A673 (cell line): ENCODE measurements at regions not wholly inside any gene's neighbourhood (a gene's known extent, or its start where the extent isn't known, plus 50 kb on each side); places are given as distances from the start of the nearest gene placed in this dataset.

Experiments
- BruUV-seq: library from RNA; stranded (reverse); fragments of 400-500 nt; replicated peaks from 2 replicates; lab custom pipeline; 2021; lab: Mats Ljungman, UMichigan
- CTCF ChIA-PET: fragments of 300-600 bp; sonication (Branson Sonifier 250); formaldehyde crosslinking; loops from one replicate; lab custom pipeline; 2022; ENCODE audit warnings: antibody characterized with exemption; lab: Charles Lee
- POLR2A ChIA-PET: fragments of 300-600 bp; sonication (Branson Sonifier 250); formaldehyde crosslinking; loops from one replicate; lab custom pipeline; 2022; ENCODE audit warnings: antibody characterized with exemption; ENCODE audit not compliant: low non-redundant PET; lab: Charles Lee
- DNase-seq: peaks from one replicate; pipeline ENCODE4 v3.0.0-alpha.2; 2015; ENCODE audit warnings: low spot score
- H3K27ac ChIP-seq: fragments of 200-600 bp; sonication (generic); 2 replicates; pipeline ENCODE4 v1.5.1; 2016; ENCODE audit warnings: mixed run types, low read depth, mild to moderate bottlenecking, mixed read lengths, antibody characterized with exemption, low read length; ENCODE audit not compliant: poor library complexity, severe bottlenecking
- H3K27me3 ChIP-seq: fragments of 200-600 bp; sonication (generic); replicated peaks from 2 replicates; pipeline ENCODE4 v1.6.1; 2017; ENCODE audit warnings: mixed run types, low read depth, mild to moderate bottlenecking, mixed read lengths, antibody characterized with exemption, low read length; ENCODE audit not compliant: insufficient read depth, poor library complexity
- H3K36me3 ChIP-seq: fragments of 200-600 bp; sonication (generic); 2 replicates; pipeline ENCODE4 v1.6.1; 2016; ENCODE audit warnings: mixed run types, mild to moderate bottlenecking, mixed read lengths, antibody characterized with exemption, low read length; ENCODE audit not compliant: insufficient read depth, poor library complexity, severe bottlenecking
- H3K4me1 ChIP-seq: fragments of 200-600 bp; sonication (generic); 2 replicates; pipeline ENCODE4 v1.6.1; 2017; ENCODE audit warnings: mixed run types, mild to moderate bottlenecking, mixed read lengths, antibody characterized with exemption, low read length; ENCODE audit not compliant: insufficient read depth, poor library complexity, severe bottlenecking
- H3K4me3 ChIP-seq: fragments of 200-600 bp; sonication (generic); 2 replicates; pipeline ENCODE4 v1.5.1; 2016; ENCODE audit warnings: low read depth, mixed run types, mild to moderate bottlenecking, mixed read lengths, low read length; ENCODE audit not compliant: poor library complexity, severe bottlenecking
- H3K9me3 ChIP-seq: fragments of 200-600 bp; sonication (generic); 2 replicates; pipeline ENCODE4 v1.6.1; 2016; ENCODE audit warnings: mixed run types, low read depth, mild to moderate bottlenecking, mixed read lengths, antibody characterized with exemption, low read length; ENCODE audit not compliant: poor library complexity, severe bottlenecking
- EZH2 ChIP-seq: fragments of 200-600 bp; sonication (generic); IDR thresholded peaks from 2 replicates; pipeline ENCODE4 v1.6.1; 2017; ENCODE audit warnings: borderline replicate concordance, low read depth, mild to moderate bottlenecking, mixed read lengths, antibody characterized with exemption, low read length; ENCODE audit not compliant: poor library complexity, severe bottlenecking
- intact Hi-C: fragments of 100-400 bp; cut with micrococcal nuclease; formaldehyde crosslinking; loops from one replicate; pipeline ENCODE4 v1.10.0; 2022; ENCODE audit not compliant: unreplicated experiment
- TF ChIP-seq, protein P1 (sequence below): fragments of 300-800, 200-600 bp; sonication (generic); conservative IDR thresholded peaks from 2 replicates; pipeline ENCODE4 v1.5.1; 2017; ENCODE audit warnings: low read depth, mild to moderate bottlenecking, antibody characterized with exemption, low read length, moderate library complexity, mixed read lengths

DNA sequence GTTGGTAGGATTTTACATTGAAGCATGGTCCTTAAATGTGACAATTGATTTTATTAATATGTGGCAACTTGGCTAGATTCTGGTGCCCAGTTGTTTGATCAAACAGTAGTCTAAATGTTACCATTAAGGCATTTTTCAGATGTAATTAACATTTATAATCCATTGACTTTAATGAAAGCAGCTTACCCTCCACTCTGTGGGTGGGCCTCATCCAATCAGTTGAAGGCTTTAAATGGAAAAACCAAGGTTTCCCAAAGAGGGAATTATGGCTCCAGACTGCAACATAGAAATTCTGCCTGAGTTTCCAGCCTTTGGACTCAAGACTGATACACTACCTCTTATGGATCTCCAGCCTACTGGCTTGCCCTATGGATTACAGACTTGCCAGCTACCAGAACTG, 1153.2 kb downstream of the BCL11B start:
- Histone ChIP-seq H3K36me3 (no peaks in the 10 kb centered on the region), H3K4me1 (no peaks in the 10 kb centered on the region), H3K27ac (no peak overlapping the region), H3K9me3 (no peaks in the 10 kb centered on the region), H3K27me3 (no peaks in the 10 kb centered on the region), H3K4me3 (no peak overlapping the region)
- BruUV-seq, result no TSS peak
- ChIA-PET POLR2A (no interaction called here), CTCF (no interaction called here)
- intact Hi-C loops, result no loop called here
- no peak for TF ChIP-seq EZH2
- DNase-seq, result no peak

DNA sequence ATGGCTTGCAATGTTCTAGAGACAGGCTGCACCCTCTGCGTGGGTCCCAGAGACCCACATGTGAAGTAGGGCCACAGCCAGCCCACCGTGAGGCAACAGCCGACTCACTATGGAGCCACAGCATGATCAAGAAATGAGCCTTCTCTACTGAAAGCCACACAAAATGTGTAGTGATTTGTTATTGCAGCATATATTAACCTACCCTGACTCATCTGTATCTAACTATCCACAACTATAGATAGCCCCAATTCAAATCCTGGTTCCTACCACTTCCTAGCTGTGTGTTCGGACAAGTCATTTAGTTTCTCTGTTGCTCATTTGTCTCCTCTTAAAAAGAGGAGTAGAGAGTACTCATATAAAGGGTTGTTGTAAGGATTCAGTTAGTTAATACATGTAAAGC, 1152.3 kb downstream of the BCL11B start:
- no peaks in the 10 kb centered on the region for H3K27me3 ChIP-seq
- ChIA-PET POLR2A (no interaction called here), CTCF (no interaction called here)
- TF ChIP-seq EZH2, result no peak
- TF ChIP-seq, protein P1, sequence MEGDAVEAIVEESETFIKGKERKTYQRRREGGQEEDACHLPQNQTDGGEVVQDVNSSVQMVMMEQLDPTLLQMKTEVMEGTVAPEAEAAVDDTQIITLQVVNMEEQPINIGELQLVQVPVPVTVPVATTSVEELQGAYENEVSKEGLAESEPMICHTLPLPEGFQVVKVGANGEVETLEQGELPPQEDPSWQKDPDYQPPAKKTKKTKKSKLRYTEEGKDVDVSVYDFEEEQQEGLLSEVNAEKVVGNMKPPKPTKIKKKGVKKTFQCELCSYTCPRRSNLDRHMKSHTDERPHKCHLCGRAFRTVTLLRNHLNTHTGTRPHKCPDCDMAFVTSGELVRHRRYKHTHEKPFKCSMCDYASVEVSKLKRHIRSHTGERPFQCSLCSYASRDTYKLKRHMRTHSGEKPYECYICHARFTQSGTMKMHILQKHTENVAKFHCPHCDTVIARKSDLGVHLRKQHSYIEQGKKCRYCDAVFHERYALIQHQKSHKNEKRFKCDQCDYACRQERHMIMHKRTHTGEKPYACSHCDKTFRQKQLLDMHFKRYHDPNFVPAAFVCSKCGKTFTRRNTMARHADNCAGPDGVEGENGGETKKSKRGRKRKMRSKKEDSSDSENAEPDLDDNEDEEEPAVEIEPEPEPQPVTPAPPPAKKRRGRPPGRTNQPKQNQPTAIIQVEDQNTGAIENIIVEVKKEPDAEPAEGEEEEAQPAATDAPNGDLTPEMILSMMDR, result no peak
- H3K9me3 ChIP-seq, result no peaks in the 10 kb centered on the region
- intact Hi-C loops, result no loop called here
- no TSS peak for BruUV-seq
- no peak for DNase-seq
- H3K36me3 ChIP-seq, result no peaks in the 10 kb centered on the region
- no peaks in the 10 kb centered on the region for H3K4me1 ChIP-seq
- H3K27ac ChIP-seq, result no peak overlapping the region
- H3K4me3 ChIP-seq, result no peak overlapping the region

DNA sequence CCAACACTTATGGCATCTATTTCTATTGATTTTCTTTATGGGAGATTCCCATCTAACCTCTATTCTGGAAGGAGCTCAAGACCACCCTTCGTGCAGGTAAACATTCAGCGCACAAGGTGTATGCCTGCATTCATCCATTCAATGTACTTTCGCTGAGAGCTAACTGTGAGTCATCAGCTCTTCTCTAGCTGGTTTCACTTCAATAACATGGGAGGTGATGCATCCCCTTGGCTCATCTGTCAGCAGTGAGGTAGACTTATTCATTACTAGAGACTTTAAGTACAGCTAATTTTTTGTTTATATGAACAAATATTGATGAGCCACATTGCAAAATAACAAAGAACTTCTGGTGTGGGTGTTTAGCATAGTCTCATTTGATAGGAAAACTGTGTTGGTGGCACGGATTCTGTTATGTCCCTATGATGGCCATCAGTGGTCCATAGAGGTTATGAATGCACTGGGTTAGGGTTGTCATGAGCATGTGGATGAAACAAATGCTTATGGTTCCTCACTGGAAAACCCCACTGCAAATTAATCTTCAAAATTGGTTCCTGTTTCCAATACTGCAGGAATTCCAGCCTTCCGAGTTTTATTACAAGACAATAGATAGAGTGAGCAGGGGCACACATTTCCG, 1151.0 kb downstream of the BCL11B start:
- no peaks in the 10 kb centered on the region for H3K27me3 ChIP-seq
- no peaks in the 10 kb centered on the region for H3K9me3 ChIP-seq
- DNase-seq, result no peak
- intact Hi-C loops, result no loop called here
- no peak overlapping the region for H3K27ac ChIP-seq
- CTCF ChIA-PET, result no interaction called here
- no peak overlapping the region for H3K4me3 ChIP-seq
- H3K36me3 ChIP-seq, result no peaks in the 10 kb centered on the region
- H3K4me1 ChIP-seq, result no peaks in the 10 kb centered on the region
- TF ChIP-seq, protein P1, result no peak
- TF ChIP-seq EZH2, result no peak
- no TSS peak for BruUV-seq
- POLR2A ChIA-PET, result no interaction called here

DNA sequence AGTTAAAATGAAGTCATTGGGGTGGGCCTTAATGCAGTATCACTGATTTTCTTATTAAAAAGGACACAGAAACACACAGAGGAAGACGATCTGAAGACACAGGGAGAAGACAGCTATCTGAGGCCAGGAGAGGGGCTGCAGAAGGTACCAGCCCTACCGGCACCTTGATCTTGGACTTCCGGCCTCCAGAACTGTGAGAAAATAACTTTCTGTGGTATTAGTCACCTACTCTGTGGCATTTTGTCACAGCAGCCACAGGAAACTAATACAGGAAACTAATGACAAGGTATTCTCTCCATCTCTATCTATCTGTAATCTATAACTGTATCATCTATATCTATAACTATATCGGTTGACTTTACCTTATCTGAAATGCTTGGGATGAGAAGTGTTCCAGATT, 1149.5 kb downstream of the BCL11B start:
- DNase-seq, result no peak
- BruUV-seq, result no TSS peak
- Histone ChIP-seq H3K4me1 (no peaks in the 10 kb centered on the region), H3K4me3 (no peak overlapping the region), H3K27ac (no peak overlapping the region), H3K36me3 (no peaks in the 10 kb centered on the region), H3K27me3 (no peaks in the 10 kb centered on the region), H3K9me3 (no peaks in the 10 kb centered on the region)
- CTCF ChIA-PET, result no interaction called here
- no peak for TF ChIP-seq EZH2
- TF ChIP-seq, protein P1, result no peak
- POLR2A ChIA-PET, result no interaction called here
- intact Hi-C loops, result no loop called here
